Keratinocyte (primary cell): ENCODE measurements at regions not wholly inside any gene's neighbourhood (a gene's known extent, or its start where the extent isn't known, plus 50 kb on each side); places are given as distances from the start of the nearest gene placed in this dataset.
"Not testable (repeated sequence)": the region's sequence is repeated elsewhere in the genome, so short reads cannot be mapped to it uniquely, and the experiment has no call there.

ENCODE experiments used
- DNase-seq: peaks from one replicate; pipeline ENCODE4 v3.0.0-alpha.2; 2011; ENCODE audit warnings: low read depth, missing footprints, low spot score
- FAIRE-seq: peaks from 2 replicates; lab custom pipeline; 2011; peaks lifted over from hg19 to GRCh38; lab: Jason Lieb, UNC
- H2AFZ ChIP-seq: 2 replicates; pipeline ENCODE4 v1.6.0; 2012; ENCODE audit warnings: low read length, control low read depth, inconsistent platforms; ENCODE audit not compliant: control insufficient read depth
- H3K27ac ChIP-seq: 2 replicates; pipeline ENCODE4 v1.5.1; 2011; ENCODE audit warnings: low read length; ENCODE audit not compliant: control insufficient read depth, insufficient read depth
- H3K27me3 ChIP-seq: 3 replicates; pipeline ENCODE4 v1.6.0; 2011; ENCODE audit warnings: low read length; ENCODE audit not compliant: control insufficient read depth, insufficient read depth; ENCODE audit errors: extremely low read depth
- H3K36me3 ChIP-seq, 2 experiments: 2 replicates in 1 of 2; 3 replicates in 1 of 2; pipeline ENCODE4 v1.5.1; 2011; ENCODE audit warnings: low read length in 2 of 2, mild to moderate bottlenecking in 1 of 2; ENCODE audit not compliant: control insufficient read depth in 2 of 2, insufficient read depth in 2 of 2; ENCODE audit errors: extremely low read depth in 1 of 2
- H3K4me1 ChIP-seq: 3 replicates; pipeline ENCODE4 v1.5.1; 2011; ENCODE audit warnings: low read length; ENCODE audit not compliant: control insufficient read depth, insufficient read depth; ENCODE audit errors: extremely low read depth
- H3K4me2 ChIP-seq: 3 replicates; pipeline ENCODE4 v1.6.0; 2011; ENCODE audit warnings: low read depth, low read length; ENCODE audit not compliant: control insufficient read depth, insufficient read depth; ENCODE audit errors: extremely low read depth
- H3K4me3 ChIP-seq, 3 experiments: fragments of 200-600 bp in 1 of 3; sonication (generic) in 1 of 3; 2 replicates in 2 of 3; 3 replicates in 1 of 3; pipeline ENCODE4 v1.5.1; 2011 to 2016; ENCODE audit warnings: low read length in 3 of 3, mild to moderate bottlenecking in 3 of 3, control low read depth in 2 of 3, inconsistent platforms in 1 of 3, low read depth in 1 of 3, mixed read lengths in 1 of 3, mixed run types in 1 of 3, moderate library complexity in 1 of 3; ENCODE audit not compliant: control insufficient read depth in 2 of 3, insufficient read depth in 2 of 3; ENCODE audit errors: extremely low read depth in 1 of 3
- H3K79me2 ChIP-seq: 2 replicates; pipeline ENCODE4 v1.6.0; 2012; ENCODE audit warnings: low read length; ENCODE audit not compliant: control insufficient read depth, insufficient read depth
- H3K9ac ChIP-seq: 3 replicates; pipeline ENCODE4 v1.6.0; 2011; ENCODE audit warnings: low read length; ENCODE audit not compliant: control insufficient read depth, insufficient read depth; ENCODE audit errors: extremely low read depth
- H3K9me1 ChIP-seq: 3 replicates; pipeline ENCODE4 v1.6.0; 2011; ENCODE audit warnings: low read length; ENCODE audit not compliant: control insufficient read depth, insufficient read depth; ENCODE audit errors: extremely low read depth
- H3K9me3 ChIP-seq: 2 replicates; pipeline ENCODE4 v1.5.1; 2012; ENCODE audit warnings: low read depth, low read length; ENCODE audit not compliant: control insufficient read depth
- H4K20me1 ChIP-seq: 3 replicates; pipeline ENCODE4 v1.6.0; 2011; ENCODE audit warnings: low read length; ENCODE audit not compliant: control insufficient read depth, insufficient read depth; ENCODE audit errors: extremely low read depth
- CTCF ChIP-seq, 3 experiments: IDR thresholded peaks in 1 of 3; conservative IDR thresholded peaks in 1 of 3; optimal IDR thresholded peaks in 1 of 3; 2 replicates in 2 of 3; 3 replicates in 1 of 3; pipeline versions ENCODE3 to v1.5.1; 2011; ENCODE audit warnings: low read length in 3 of 3, mild to moderate bottlenecking in 3 of 3, moderate library complexity in 2 of 3, control low read depth in 1 of 3, inconsistent platforms in 1 of 3; ENCODE audit not compliant: insufficient read depth in 2 of 3; ENCODE audit errors: extremely low read depth in 1 of 3
- EZH2 ChIP-seq: IDR thresholded peaks from one replicate; pipeline ENCODE4 v1.6.1; 2012; ENCODE audit warnings: inconsistent platforms, mild to moderate bottlenecking, low read length, moderate library complexity
- dilution Hi-C: fragments of 300-500 bp; cut with MboI; formaldehyde crosslinking; loops from one replicate; pipeline ENCODE4 v1.7.0; 2020; ENCODE audit warnings: low sequenced_read_pairs; ENCODE audit not compliant: extremely low pct_ligation_motif_present

GRCh38 chr20:47985092-47985850 lies 200.0 kb upstream of the SULF2 start:
- DNase-seq (no peak), FAIRE-seq (no peak)
- TF ChIP-seq CTCF (optimal IDR thresholded peaks at IDR 0.05 in 1 of 3, IDR thresholded peaks at IDR 0.05 in 1 of 3, conservative IDR thresholded peaks at IDR 0.05 in 1 of 3; ENCODE audit: extremely low read depth in 1 of 3, insufficient read depth in 2 of 3, low read length in 3 of 3): no peak
- TF ChIP-seq EZH2: no peak
- no peaks in the 10 kb centered on the region for H3K9me3 ChIP-seq
- no peak overlapping the region for H3K27ac ChIP-seq
- dilution Hi-C loops: no loop called here
- no peak overlapping the region for H3K9ac ChIP-seq
- H3K27me3 ChIP-seq: peaks cover 7% of the 10 kb centered on the region
- no peaks in the 10 kb centered on the region for H3K36me3 ChIP-seq
- H3K79me2 ChIP-seq: no peaks in the 10 kb centered on the region
- no peaks in the 10 kb centered on the region for H3K9me1 ChIP-seq
- no peak overlapping the region for H3K4me3 ChIP-seq
- no peak overlapping the region for H2AFZ ChIP-seq
- H3K4me2 ChIP-seq: no peak overlapping the region
- H3K4me1 ChIP-seq: no peaks in the 10 kb centered on the region
- no peaks in the 10 kb centered on the region for H4K20me1 ChIP-seq

DNA sequence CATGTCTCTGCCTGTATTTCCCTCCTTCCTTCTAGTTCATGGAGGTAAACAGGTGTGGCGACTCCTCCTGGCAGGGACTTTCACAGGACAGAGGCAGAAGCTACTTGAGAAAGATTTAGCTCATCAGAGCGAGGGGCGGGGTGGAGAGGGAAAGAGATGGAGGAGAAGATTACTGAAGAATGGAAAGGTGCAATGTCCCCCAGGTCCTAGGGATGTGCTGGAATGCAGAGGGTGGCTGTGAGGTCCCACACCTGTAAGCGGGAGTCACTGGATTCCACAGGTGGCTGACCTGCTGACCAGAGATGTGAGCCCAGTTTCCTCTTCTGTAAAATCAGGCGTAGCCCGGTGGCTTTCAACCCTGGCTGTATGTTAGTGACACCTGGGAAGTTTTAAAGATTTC lies 199.2 kb upstream of the SULF2 start:
- H3K9me1 ChIP-seq: no peaks in the 10 kb centered on the region
- no peak overlapping the region for H3K9ac ChIP-seq
- H3K79me2 ChIP-seq: no peaks in the 10 kb centered on the region
- H3K9me3 ChIP-seq: no peaks in the 10 kb centered on the region
- no peak overlapping the region for H3K27ac ChIP-seq
- dilution Hi-C loops: no loop called here
- H3K4me3 ChIP-seq: no peak overlapping the region
- H3K4me1 ChIP-seq: no peaks in the 10 kb centered on the region
- no peak overlapping the region for H3K4me2 ChIP-seq
- no peak overlapping the region for H2AFZ ChIP-seq
- H3K36me3 ChIP-seq: no peaks in the 10 kb centered on the region
- peaks cover 7% of the 10 kb centered on the region for H3K27me3 ChIP-seq
- DNase-seq (no peak), FAIRE-seq (no peak)
- TF ChIP-seq CTCF (optimal IDR thresholded peaks at IDR 0.05 in 1 of 3, IDR thresholded peaks at IDR 0.05 in 1 of 3, conservative IDR thresholded peaks at IDR 0.05 in 1 of 3; ENCODE audit: extremely low read depth in 1 of 3, insufficient read depth in 2 of 3, low read length in 3 of 3) (no peak), EZH2 (no peak)
- H4K20me1 ChIP-seq: no peaks in the 10 kb centered on the region

DNA sequence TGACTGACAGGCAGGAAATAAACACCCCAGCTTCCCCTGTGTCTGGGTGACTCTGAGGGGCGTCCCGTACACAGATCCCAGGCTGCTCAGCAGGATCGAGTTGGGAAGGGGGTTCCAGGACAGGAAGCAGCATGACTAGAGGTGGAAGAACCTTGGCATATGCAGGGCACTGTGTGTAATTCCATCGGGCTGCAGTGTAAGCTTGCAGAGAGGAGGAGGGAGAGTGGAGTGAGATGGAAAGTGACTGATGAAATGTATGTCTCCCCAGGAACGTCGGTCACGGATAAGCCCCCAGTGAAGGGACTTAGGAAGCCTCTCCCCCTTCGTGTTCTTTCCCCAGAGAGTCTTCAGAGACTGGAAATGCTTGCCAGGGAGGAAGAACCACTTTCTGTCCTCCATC lies 198.4 kb upstream of the SULF2 start:
- H3K27ac ChIP-seq, H3K9me1 ChIP-seq, H3K36me3 ChIP-seq, H3K4me2 ChIP-seq, H3K9ac ChIP-seq, FAIRE-seq, dilution Hi-C loops, H3K79me2 ChIP-seq, H3K9me3 ChIP-seq, H4K20me1 ChIP-seq, H3K27me3 ChIP-seq, H3K4me3 ChIP-seq, DNase-seq, H3K4me1 ChIP-seq, H2AFZ ChIP-seq: not testable (repeated sequence)
